CD4-positive, alpha-beta T cell treated with Interleukin-15 for 1 hour (primary cell): ENCODE measurements at regions not wholly inside any gene's neighbourhood (a gene's known extent, or its start where the extent isn't known, plus 50 kb on each side); places are given as distances from the start of the nearest gene placed in this dataset.
A peak's percentile ranks its signal among the peaks of the same experiment; 100 is the strongest.

Experiments
- DNase-seq: peaks from one replicate; pipeline ENCODE4 v3.0.0-alpha.2; 2020

DNA sequence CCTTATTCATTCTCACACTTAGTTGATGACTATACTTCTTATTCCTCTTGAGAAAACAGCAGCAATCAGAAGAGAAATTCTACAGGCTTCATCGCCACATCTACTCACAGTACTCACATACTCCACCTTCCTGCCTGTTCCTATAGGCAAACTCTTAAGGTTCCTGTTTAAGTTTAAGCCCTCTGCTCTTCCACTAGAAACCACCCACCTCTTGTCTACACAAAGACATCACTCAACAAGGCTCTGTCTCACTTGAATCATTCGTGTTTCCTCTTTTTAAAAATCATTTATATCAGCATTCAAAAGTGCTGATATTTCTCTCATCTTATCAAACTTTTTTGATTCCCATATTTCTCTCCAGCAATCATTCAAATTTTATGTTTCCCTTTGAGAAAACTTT lies 85.5 kb upstream of the ADO start:
- DNase-seq, result no peak

DNA sequence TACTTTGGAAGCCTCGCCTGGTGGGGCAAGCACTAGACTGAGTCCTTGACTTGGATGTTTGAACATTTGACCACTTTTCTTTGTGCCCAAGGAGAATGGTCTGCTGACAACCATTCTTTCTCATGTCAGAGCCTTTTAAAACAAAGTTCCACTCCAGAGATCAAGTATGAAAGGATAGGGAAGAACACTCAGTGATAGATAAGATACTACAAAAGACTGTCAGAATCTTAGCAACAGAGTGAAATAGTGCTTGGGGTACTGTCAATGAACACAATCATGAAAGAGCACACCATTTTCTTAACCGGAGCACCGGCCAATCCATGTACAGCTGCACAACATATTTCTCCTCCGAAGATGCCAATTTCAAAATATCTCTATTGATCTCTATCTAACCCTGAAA lies 82.8 kb upstream of the ADO start:
- no peak for DNase-seq

GRCh38 chr10:62723375-62723774 lies 81.1 kb upstream of the ADO start:
- no peak for DNase-seq

DNA sequence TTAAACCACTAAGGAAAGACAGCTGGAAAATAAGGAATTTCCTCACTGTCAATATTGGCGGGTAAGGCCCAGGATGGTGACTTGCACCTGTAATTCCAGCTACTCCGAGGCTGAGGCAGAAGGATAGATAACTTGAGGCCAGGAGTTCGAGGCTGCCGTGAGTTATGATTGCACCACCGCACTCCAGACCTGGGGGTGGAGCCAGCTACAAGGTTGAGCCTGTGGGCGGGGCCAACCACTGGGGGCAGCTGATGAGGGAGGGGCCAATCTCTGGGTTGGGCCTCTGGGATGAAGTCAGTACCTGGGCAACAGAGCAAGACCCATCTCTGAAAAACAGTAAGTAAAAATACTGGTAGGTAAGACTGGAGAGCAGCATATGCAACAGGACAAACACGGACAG lies 80.1 kb upstream of the ADO start:
- DNase-seq, result no peak

- DNase-seq, result no peak
Observed at GRCh38 chr10:62726142-62726541, 78.4 kb upstream of the ADO start.

DNA sequence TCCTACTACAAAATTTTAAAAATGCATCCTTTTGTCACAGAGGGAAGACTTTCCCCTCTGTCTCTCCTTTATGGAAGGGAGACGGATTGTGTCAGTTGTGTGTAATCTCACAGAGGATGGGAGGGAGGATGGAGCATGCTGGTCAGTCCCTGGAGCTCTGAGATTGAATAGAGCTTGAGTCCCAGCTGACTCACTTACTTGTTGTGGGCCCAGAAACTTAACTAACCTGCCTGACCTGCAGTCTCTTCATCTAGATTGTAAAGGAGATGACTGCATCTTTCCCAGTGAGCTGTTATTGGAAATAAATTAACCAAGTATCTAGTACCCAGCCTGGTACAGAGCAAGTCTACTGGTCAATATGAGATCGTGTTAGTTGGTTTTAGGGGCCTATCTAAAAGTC lies 77.9 kb upstream of the ADO start:
- DNase-seq, result no peak

GRCh38 chr10:62727934-62728333 lies 76.6 kb upstream of the ADO start:
- DNase-seq, result no peak

GRCh38 chr10:62728479-62728878 lies 76.0 kb upstream of the ADO start:
- DNase-seq, result peak; percentile 48

DNA sequence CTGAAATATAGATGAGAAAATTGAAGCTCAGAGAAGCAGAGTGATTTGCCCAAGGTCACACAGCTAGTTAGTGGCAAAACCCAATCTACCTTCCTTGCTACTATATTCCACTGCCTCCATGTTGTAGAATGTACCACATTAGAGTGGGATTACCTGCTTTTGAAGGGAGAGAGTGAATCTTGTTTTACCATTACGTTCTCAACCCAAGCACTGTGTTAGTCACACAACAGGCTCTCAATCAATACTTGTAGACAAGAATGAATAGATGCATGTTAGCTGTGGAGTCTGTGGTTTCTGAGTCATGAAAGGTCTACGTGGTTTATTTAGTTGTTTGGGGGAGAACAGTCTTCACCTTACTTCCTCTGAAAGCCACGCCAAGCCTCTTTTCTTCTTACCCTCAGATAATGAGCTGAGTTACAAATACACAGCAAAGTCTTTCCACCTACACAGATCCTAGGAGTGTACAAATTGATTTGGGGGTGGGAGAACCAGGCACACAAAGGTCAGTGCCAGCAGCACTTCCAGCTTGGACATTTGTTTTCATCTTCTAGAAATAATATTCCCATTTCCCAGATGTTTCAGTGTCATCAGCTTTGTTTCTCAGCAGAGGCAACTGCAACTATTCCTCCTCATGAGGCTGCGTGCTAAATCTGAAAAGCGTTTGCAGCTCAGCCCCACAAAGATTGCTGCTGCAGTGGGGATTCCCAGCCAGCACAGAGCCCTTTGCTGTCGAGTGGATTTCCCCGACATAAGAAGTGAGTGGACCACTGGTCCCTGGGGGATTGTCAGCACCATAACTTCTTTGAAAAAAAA lies 71.5 kb upstream of the ADO start:
- DNase-seq, result peak; percentile 69

DNA sequence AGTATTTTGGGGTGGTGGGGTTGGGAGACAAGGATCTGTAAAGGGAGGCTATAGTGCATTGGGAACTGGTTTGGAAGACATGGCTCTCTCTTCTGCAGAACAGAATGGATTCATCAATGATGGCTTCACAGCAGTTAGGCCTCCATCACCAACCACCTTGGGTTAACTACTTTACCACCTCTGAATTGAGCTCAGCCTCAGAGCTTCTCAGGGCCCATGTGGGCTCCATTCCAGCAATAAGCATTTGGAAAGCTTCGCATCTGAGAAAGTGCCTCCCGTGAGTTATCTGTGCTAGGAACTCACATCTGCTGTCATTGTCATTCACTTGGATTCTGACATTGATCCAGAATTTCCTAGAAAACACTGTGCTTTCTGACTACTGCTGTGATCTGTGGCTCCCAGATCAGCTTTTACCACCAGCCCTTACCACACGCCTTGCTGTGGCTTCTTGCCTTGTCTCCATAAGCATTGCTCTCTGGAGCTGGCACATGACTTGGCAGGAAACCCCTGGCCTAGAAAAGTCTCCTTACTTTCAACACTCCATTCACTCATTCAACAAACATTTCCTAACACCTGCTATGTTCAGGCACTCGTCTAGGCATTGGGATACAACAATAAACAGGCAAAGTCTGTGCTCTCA lies 70.7 kb upstream of the ADO start:
- DNase-seq, result no peak

GRCh38 chr10:62734781-62735463 lies 69.6 kb upstream of the ADO start:
- no peak for DNase-seq

- no peak for DNase-seq
Observed at GRCh38 chr10:62735464-62736167, 68.9 kb upstream of the ADO start.

DNA sequence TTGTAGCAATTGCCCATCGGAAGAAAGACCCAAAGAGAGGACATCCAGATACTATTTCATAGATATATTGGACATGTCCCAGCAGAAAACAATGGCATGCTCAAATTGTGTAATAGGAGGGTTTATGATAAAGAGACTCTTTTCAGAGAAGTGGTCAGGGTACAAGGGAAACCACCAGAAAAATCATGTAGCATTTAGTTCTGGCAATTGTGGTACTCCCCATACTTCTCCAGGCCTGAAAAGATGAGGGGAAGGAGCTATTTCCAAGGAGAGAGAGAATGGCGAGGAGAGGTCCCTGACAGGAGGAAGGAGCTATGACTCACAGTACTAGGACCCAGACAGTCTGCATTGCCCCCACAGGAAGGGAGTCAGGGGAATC lies 68.4 kb upstream of the ADO start:
- no peak for DNase-seq

- DNase-seq, result no peak
Observed at GRCh38 chr10:62738916-62739315, 65.6 kb upstream of the ADO start.

DNA sequence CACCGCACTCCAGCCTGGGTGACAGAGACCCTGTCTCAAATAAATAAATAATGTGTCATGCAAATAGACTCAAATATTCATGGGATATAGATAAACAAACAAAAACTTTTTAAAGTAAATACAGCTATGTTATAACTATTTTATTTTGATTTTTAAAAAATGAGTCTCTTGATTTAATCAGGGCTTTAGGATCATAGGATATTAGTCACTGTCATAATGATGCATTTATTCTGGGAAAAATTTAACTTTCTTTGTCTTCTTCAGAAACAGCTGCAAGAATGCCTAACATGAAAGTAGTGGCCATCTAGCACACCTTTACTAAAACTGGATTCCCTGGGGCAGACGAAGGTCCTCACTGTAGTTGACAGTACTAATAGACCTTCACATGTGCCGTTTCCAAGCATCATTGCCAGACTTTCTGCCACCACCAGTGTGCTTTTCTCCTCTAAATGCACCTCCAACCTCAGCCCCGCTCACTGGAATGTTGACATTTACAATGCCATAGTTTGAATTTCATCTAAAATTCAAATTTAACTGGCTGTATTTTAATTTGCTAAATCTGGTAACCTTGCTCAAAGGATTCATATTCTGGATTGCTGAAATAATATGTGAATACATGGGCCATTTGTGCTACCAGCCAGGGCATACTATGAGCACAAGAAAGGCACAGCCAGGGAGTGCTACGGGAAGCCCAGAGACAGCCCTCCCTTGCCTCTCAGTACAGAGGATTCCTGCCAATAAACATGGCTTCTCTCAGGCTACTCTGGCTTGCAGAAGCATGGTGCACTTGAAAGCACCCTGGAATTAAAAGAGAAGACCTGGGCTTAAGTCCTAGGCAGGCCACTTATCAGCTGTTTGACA lies 63.4 kb upstream of the ADO start:
- no peak for DNase-seq

DNA sequence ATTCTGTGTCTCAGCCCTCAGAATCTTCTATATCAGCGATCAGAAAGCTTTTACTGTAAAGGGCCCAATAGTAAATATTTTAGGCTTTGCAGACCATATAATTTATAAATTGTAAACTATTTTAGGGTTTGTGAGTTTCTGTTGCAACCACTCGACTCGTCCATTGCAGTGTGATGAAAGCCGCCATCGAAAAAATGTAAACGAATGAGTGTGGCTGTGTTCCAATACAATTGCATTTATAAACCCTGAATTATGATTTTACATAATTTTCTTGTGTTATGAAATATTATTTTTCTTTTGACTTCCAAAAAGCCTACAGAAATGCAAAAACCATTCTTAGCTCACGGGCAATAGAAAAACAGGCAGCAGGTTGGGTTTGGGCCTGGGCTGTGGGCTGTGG lies 62.5 kb upstream of the ADO start:
- no peak for DNase-seq

- no peak for DNase-seq
Observed at GRCh38 chr10:62742536-62743061, 61.9 kb upstream of the ADO start.

- no peak for DNase-seq
Observed at GRCh38 chr10:62744136-62744535, 60.4 kb upstream of the ADO start.

DNA sequence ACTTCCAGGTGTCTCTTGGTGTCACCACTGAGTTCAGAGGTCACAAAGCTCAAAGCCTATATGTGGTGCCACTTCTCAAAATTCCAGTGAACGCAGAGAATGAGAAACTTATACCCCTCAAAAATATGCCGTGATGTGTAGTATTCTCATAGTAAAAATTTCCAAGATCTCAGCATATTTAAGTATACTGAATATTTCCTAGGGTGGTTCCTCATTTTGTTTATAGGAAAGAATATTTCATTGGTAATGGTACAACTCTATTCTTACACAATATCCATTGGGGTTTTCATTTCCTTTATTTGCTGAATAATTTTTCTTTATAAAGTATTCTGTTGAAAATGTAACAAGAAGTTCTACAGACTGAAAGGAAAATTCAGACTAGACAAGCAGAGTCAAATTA lies 58.9 kb upstream of the ADO start:
- DNase-seq, result no peak

DNA sequence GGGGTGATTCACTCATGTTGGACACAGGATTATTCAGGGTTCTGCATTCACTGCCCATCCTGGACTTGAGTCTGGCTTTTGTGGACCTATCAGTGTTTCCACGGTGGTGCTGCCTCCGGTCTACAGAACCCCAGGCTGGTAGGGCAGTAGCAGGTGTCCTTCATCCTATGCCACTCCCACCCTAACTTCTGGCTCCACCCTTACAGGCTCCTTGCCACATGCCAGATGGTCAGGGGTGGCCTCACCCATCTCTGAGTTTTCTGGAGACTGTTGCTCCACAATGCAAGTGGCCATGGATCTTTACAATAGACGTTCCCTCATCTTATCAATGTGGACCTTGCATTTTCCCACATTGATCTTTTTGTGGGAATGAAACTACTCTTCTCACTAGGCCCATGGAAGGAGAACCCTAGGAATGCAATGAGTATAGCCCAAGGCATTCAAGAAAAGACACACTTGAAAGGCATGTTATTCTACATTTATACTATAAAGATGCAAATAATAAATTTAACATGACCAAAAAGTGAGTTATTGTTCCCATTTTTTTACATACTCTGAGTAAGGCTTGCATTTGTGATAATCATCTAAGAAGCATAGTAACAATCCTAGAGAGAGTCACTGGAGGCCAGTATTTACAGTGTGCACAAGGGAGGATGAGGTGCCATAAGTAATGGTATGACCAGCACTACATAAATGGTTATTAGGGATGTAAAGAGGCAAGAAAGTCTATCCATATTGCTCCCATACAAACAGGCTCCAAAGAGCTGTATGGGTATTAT lies 57.4 kb upstream of the ADO start:
- DNase-seq, result no peak

DNA sequence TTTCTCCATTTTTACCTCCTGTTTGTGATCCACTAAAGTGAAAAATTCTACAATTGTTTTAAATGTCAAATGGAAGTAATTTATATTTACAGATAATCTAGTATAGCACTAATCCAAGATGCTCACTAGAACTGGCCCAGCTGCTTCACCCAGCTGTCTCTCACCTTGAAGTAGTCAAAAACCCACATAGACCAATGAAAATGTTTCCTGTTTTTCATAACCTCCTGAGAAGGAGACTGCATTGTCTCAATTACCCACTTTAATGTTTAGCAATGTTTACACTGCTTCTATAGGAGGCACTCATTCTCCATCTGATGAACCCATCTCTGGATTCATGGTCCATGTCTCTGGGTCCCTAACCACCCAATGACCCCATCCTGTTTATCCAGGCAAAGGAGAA lies 56.1 kb upstream of the ADO start:
- no peak for DNase-seq
